Subcutaneous abdominal adipose tissue (tissue), 5 donors: ENCODE measurements at regions not wholly inside any gene's neighbourhood (a gene's known extent, or its start where the extent isn't known, plus 50 kb on each side); places are given as distances from the start of the nearest gene placed in this dataset.

Experiments
- H3K27ac ChIP-seq: one replicate; pipeline ENCODE4 v1.7.0; 2013; ENCODE audit warnings: low read depth, mild to moderate bottlenecking, inconsistent platforms, low read length, moderate library complexity
- H3K27me3 ChIP-seq, 5 donors: one replicate each; pipeline ENCODE4 v1.7.0; 2013; ENCODE audit warnings: low read length in 5 of 5, inconsistent platforms in 1 of 5; ENCODE audit not compliant: control insufficient read depth in 5 of 5, insufficient read depth in 4 of 5
- H3K36me3 ChIP-seq, 5 donors: one replicate each; pipeline ENCODE4 v1.7.0; 2013; ENCODE audit warnings: low read length in 5 of 5; ENCODE audit not compliant: control insufficient read depth in 5 of 5, insufficient read depth in 5 of 5
- H3K4me1 ChIP-seq, 5 donors: one replicate each; pipeline ENCODE4 v1.7.0; 2013; ENCODE audit warnings: low read length in 5 of 5, mild to moderate bottlenecking in 3 of 5, moderate library complexity in 1 of 5; ENCODE audit not compliant: control insufficient read depth in 5 of 5, insufficient read depth in 5 of 5
- H3K4me3 ChIP-seq, 5 donors: one replicate each; pipeline ENCODE4 v1.7.0; 2013; ENCODE audit warnings: low read length in 5 of 5, low read depth in 1 of 5
- H3K9ac ChIP-seq, 5 donors: one replicate each; pipeline ENCODE4 v1.7.0; 2013; ENCODE audit warnings: low read length in 5 of 5, mild to moderate bottlenecking in 4 of 5, moderate library complexity in 3 of 5
- H3K9me3 ChIP-seq, 5 donors: one replicate each; pipeline ENCODE4 v1.7.0; 2013; ENCODE audit warnings: low read length in 5 of 5; ENCODE audit not compliant: control insufficient read depth in 5 of 5
- donor health status: healthy.
- donor health status: healthy.
- donor health status: healthy.
- donor health status: healthy.
- donor health status: healthy.

- H3K9ac ChIP-seq, result peak overlapping the region in 2 of 5 donors; percentile 23 to 41
- H3K27ac ChIP-seq, result no peak overlapping the region
- H3K36me3 ChIP-seq, result no peaks in the 10 kb centered on the region
- no peaks in the 10 kb centered on the region for H3K9me3 ChIP-seq
- H3K4me3 ChIP-seq, result peak overlapping the region; percentile 50 to 65 (median 58)
- H3K4me1 ChIP-seq, result peaks cover 0 to 16% (median 14%) of the 10 kb centered on the region in 5 donors
- H3K27me3 ChIP-seq, result peaks cover 4 to 10% (median 5%) of the 10 kb centered on the region in 5 donors
Observed at GRCh38 chr11:121722431-121723245, 269.9 kb upstream of the SORL1-AS1 start.

GRCh38 chr11:121721961-121722360, 269.2 kb upstream of the SORL1-AS1 start:
- H3K9me3 ChIP-seq, result no peaks in the 10 kb centered on the region
- no peaks in the 10 kb centered on the region for H3K36me3 ChIP-seq
- peaks cover 0 to 16% (median 14%) of the 10 kb centered on the region in 5 donors for H3K4me1 ChIP-seq
- H3K27me3 ChIP-seq, result peaks cover 4 to 10% (median 5%) of the 10 kb centered on the region in 5 donors
- H3K9ac ChIP-seq, result no peak overlapping the region
- peak overlapping the region in 1 of 5 donors; percentile 59 for H3K4me3 ChIP-seq
- no peak overlapping the region for H3K27ac ChIP-seq

- H3K9ac ChIP-seq, result no peak overlapping the region
- H3K27ac ChIP-seq, result no peak overlapping the region
- no peak overlapping the region for H3K4me3 ChIP-seq
- no peaks in the 10 kb centered on the region for H3K36me3 ChIP-seq
- peaks cover 0 to 16% (median 14%) of the 10 kb centered on the region in 5 donors for H3K4me1 ChIP-seq
- H3K27me3 ChIP-seq, result peaks cover 4 to 10% (median 5%) of the 10 kb centered on the region in 5 donors
- no peaks in the 10 kb centered on the region for H3K9me3 ChIP-seq
Observed at GRCh38 chr11:121721448-121721847, 268.7 kb upstream of the SORL1-AS1 start.

- H3K9ac ChIP-seq, result no peak overlapping the region
- H3K9me3 ChIP-seq, result no peaks in the 10 kb centered on the region
- H3K36me3 ChIP-seq, result no peaks in the 10 kb centered on the region
- no peak overlapping the region for H3K4me3 ChIP-seq
- no peak overlapping the region for H3K27ac ChIP-seq
- H3K27me3 ChIP-seq, result peaks cover 0 to 4% (median 2%) of the 10 kb centered on the region in 5 donors
- H3K4me1 ChIP-seq, result peaks cover 0 to 4% (median 4%) of the 10 kb centered on the region in 5 donors
Observed at GRCh38 chr11:121717296-121717695, 264.5 kb upstream of the SORL1-AS1 start.

GRCh38 chr11:121716060-121716459, 263.3 kb upstream of the SORL1-AS1 start:
- H3K4me1 ChIP-seq, result no peaks in the 10 kb centered on the region
- no peaks in the 10 kb centered on the region for H3K9me3 ChIP-seq
- H3K36me3 ChIP-seq, result no peaks in the 10 kb centered on the region
- peaks cover 0 to 2% (median 0%) of the 10 kb centered on the region in 5 donors for H3K27me3 ChIP-seq
- no peak overlapping the region for H3K4me3 ChIP-seq
- H3K27ac ChIP-seq, result no peak overlapping the region
- H3K9ac ChIP-seq, result no peak overlapping the region

- no peak overlapping the region for H3K9ac ChIP-seq
- no peaks in the 10 kb centered on the region for H3K9me3 ChIP-seq
- H3K36me3 ChIP-seq, result no peaks in the 10 kb centered on the region
- no peaks in the 10 kb centered on the region for H3K4me1 ChIP-seq
- no peak overlapping the region for H3K27ac ChIP-seq
- H3K27me3 ChIP-seq, result peaks cover 0 to under 1% (median 0%) of the 10 kb centered on the region in 5 donors
- H3K4me3 ChIP-seq, result no peak overlapping the region
Observed at GRCh38 chr11:121715405-121715804, 262.6 kb upstream of the SORL1-AS1 start.

- H3K4me1 ChIP-seq, result no peaks in the 10 kb centered on the region
- H3K27ac ChIP-seq, result no peak overlapping the region
- H3K36me3 ChIP-seq, result no peaks in the 10 kb centered on the region
- H3K4me3 ChIP-seq, result no peak overlapping the region
- H3K9ac ChIP-seq, result no peak overlapping the region
- no peaks in the 10 kb centered on the region for H3K9me3 ChIP-seq
- H3K27me3 ChIP-seq, result no peaks in the 10 kb centered on the region
Observed at GRCh38 chr11:121714351-121714750, 261.6 kb upstream of the SORL1-AS1 start.

- no peaks in the 10 kb centered on the region for H3K4me1 ChIP-seq
- H3K36me3 ChIP-seq, result no peaks in the 10 kb centered on the region
- no peaks in the 10 kb centered on the region for H3K27me3 ChIP-seq
- H3K27ac ChIP-seq, result no peak overlapping the region
- H3K9me3 ChIP-seq, result no peaks in the 10 kb centered on the region
- H3K4me3 ChIP-seq, result no peak overlapping the region
- no peak overlapping the region for H3K9ac ChIP-seq
Observed at GRCh38 chr11:121711939-121712338, 259.2 kb upstream of the SORL1-AS1 start.

GRCh38 chr11:121711236-121711635, 258.5 kb upstream of the SORL1-AS1 start:
- no peak overlapping the region for H3K4me3 ChIP-seq
- no peaks in the 10 kb centered on the region for H3K27me3 ChIP-seq
- H3K27ac ChIP-seq, result no peak overlapping the region
- H3K9ac ChIP-seq, result no peak overlapping the region
- H3K4me1 ChIP-seq, result no peaks in the 10 kb centered on the region
- H3K9me3 ChIP-seq, result no peaks in the 10 kb centered on the region
- H3K36me3 ChIP-seq, result no peaks in the 10 kb centered on the region

- H3K4me3 ChIP-seq, result no peak overlapping the region
- no peaks in the 10 kb centered on the region for H3K36me3 ChIP-seq
- H3K9me3 ChIP-seq, result no peaks in the 10 kb centered on the region
- H3K9ac ChIP-seq, result no peak overlapping the region
- H3K4me1 ChIP-seq, result no peaks in the 10 kb centered on the region
- H3K27ac ChIP-seq, result no peak overlapping the region
- H3K27me3 ChIP-seq, result peaks cover 0 to 6% (median 0%) of the 10 kb centered on the region in 5 donors
Observed at GRCh38 chr11:121706884-121707420, 254.2 kb upstream of the SORL1-AS1 start.
